GM12874 (cell line): ENCODE measurements at regions not wholly inside any gene's neighbourhood (a gene's known extent, or its start where the extent isn't known, plus 50 kb on each side); places are given as distances from the start of the nearest gene placed in this dataset.

ENCODE experiments used
- TF ChIP-seq, protein P1 (sequence below): IDR thresholded peaks from 2 replicates; pipeline ENCODE4 v1.5.1; 2011; ENCODE audit warnings: low read depth, mild to moderate bottlenecking, control low read depth, low read length, moderate library complexity; ENCODE audit not compliant: insufficient read depth

DNA sequence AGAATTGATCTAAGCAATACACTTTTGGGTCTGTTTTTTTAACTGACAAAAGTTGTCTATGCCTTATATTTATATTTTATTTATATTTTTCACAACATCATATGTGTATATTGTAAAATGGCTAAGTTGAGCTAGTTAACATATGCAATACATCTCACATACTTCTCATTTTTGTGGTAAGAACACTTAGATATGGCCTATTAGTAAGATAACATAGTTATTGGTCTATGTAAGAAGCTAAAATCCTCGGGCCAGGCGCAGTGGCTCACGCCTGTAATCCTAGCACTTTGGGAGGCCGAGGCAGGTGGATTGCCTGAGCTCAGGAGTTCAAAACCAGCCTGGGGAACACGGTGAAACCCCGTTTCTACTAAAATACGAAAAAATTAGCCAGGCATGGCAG, 275.6 kb upstream of the ID2 start:
- TF ChIP-seq, protein P1, sequence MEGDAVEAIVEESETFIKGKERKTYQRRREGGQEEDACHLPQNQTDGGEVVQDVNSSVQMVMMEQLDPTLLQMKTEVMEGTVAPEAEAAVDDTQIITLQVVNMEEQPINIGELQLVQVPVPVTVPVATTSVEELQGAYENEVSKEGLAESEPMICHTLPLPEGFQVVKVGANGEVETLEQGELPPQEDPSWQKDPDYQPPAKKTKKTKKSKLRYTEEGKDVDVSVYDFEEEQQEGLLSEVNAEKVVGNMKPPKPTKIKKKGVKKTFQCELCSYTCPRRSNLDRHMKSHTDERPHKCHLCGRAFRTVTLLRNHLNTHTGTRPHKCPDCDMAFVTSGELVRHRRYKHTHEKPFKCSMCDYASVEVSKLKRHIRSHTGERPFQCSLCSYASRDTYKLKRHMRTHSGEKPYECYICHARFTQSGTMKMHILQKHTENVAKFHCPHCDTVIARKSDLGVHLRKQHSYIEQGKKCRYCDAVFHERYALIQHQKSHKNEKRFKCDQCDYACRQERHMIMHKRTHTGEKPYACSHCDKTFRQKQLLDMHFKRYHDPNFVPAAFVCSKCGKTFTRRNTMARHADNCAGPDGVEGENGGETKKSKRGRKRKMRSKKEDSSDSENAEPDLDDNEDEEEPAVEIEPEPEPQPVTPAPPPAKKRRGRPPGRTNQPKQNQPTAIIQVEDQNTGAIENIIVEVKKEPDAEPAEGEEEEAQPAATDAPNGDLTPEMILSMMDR: no peak

DNA sequence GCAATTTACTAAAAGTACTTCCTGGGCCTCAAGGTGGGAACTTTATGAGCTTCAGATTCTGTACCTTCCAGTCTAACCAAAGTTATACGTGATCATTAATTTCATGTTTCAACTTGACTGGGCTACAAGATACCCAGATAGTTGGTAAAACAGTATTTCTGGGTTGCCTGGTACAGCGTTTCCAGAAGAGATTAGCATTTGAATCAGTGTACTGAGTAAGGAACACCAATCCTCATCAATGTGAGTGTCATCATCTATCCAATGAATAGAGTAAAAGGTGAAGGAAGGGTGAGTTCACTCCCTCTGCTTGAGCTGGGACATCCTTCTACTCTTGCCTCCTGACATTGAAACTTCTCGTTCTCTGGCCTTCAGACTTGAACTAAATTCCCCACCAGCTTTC, 274.5 kb upstream of the ID2 start:
- TF ChIP-seq, protein P1: no peak

DNA sequence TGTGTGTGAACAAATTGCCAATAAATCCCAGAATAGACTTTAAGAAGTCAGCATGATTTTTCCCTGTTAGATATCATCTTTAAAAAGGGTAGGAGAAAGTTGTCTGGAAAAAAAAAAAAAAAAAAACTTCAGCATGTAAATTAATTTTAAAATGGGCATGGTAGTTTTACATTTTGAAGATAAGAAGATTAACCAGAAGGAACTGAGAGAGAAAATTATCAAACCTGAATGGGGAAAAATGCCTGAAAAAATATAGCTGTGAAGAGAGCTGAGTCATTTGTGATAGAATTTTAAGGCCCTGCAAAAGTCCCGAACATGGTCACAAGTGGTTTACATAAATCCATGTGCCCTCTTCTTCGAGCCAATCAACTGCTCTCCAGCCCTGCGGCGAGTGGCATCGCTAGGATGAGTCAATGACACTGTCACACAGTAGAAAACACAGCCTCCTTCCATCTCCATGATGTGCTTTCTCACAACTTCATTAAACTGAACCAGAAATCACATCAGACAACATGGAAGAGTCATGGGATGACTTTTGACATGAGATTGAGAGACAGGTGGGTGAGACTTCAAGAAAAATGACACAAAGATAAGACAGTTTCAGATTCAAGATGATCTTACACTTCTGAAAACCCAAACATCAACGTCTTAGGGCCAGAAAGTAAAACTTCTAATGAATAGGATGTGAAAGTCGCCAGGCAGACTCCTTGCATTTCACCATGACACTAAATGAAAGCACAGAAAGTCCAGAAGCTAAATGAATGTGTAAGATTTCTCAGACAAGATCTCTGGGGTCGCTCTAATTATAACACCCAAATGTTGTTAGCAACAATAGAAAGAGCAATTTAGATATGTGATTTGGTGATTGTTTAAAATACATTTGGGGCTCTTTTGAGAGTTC, 273.0 kb upstream of the ID2 start:
- TF ChIP-seq, protein P1: no peak

DNA sequence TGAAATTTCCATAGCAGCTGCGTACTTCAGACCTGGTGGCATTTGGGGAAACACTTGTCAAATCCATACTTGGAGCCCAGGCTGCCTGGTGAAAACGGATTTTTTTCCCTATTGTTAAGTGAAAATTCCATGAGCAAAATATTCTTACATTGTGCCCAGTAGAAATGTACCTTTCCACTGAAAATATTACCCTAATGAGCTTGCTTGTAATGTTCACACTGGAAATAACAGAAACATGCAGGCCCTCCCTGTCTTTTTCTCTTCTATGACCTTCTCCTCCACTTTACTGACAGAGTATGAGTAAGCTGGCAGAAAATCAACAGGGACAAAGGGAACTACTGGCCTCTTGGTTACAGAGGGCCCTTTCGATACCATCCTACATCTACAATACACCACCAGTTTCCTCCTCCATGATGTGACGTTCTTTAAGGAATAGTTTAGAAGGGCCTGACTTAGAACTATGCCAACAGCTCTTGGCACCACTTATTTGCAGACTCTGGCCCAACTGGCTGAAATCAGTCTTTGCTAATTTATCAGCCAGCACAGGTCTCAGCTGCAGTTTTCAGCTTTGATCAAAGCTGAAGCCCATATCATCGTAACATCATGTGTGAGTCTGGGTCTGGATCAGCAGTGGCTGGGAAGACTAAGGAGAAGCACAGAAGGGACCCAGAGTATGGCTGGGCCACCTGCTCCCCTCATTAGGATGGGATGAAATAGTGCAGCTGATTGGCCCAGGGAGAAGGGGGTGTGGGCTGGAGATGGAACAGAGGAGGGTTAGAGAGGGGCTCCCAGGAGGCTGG, 272.2 kb upstream of the ID2 start:
- TF ChIP-seq, protein P1: no peak

DNA sequence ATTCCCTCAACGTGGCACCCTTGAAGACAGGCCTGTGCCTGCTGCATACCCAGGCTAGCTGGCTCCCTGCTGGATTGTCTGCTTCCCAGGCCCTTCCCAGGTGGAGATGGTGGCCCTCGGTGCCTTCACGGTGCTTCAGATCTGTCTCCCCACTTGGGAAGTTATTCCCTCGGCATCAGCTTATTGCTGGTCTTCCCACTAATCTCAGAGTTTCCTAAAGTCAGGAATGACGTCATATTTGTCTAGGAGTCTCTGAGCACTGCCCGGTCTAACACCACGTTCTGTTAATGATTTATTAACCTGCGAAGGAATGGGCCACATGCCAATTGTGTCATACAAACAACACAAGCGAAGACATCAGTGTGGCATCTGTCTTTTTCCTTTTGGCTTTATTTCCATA, 269.8 kb upstream of the ID2 start:
- TF ChIP-seq, protein P1: no peak

DNA sequence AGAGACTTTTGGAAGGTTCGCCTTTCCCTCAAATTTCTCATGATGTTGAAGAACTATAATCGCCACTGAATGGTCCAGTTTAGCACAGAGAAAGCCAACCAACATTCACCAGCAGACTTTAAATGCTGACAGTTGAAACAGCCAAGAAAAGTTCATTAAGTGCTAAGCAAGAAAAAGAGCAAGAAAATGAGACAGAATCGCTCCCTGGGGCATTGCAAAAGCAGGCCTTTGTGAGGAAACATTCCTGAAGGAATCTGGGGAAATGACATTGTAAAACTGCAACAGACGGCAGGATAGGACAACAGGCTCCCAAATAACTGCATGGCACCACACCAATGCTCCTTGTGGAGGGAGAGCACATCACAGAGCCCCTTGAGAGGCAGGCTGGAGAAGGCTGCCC, 269.3 kb upstream of the ID2 start:
- TF ChIP-seq, protein P1: no peak

DNA sequence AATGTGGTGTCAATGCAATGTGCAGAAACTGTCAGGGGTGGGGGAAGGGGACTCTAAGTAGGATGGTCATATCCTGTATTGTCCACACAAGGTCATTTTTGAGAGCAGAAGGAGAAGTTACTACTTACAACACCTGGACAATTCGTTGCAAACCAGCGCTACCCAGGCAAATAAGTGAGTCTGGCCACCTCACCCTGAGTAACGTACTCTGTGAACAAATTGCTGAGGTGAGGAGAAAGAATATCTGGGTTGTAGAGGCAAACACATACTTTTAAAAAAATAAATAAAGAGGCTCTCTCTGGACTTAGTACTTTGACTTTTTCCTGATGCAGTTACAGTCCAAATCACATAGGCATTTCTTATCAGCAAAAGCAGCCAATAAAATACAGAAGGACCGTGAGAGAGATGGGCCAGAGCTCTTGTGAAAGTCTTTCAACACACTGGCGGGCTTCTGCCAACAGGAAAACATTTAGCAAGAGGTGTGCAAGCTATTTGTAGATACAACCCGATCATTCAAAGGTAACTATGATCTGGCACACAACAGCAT, 268.2 kb upstream of the ID2 start:
- TF ChIP-seq, protein P1: no peak
